NCI-H2227 (cell line): ENCODE measurements at regions not wholly inside any gene's neighbourhood (a gene's known extent, or its start where the extent isn't known, plus 50 kb on each side); places are given as distances from the start of the nearest gene placed in this dataset.
A peak's percentile ranks its signal among the peaks of the same experiment; 100 is the strongest.
"Not testable (repeated sequence)": the region's sequence is repeated elsewhere in the genome, so short reads cannot be mapped to it uniquely, and the experiment has no call there.

Source experiments
- DNase-seq: peaks from one replicate; lab custom pipeline; 2025; ENCODE audit not compliant: unreplicated experiment; lab: John Stamatoyannopoulos, UW

GRCh38 chr2:124967325-124967724 lies 942.2 kb downstream of the CNTNAP5 start:
- DNase-seq = no peak

DNA sequence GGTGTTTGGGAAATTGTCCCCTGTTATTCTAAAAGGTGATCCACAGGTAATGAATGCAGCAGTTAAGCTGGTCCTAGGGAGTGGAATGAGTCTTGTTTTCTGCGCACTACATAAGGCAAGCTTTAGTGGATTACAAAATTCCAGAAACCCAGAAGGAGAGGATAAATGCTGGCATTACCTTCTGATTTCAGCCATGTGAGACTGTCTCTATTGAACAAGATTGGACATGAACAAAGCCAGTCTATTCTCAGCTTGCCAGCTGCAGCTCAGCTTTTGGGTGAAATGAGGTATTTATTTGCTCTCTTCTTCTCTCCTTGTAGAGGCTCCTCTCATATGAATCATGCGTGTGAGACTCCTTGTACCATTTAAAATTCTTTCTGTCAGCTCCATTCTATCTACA lies 944.9 kb downstream of the CNTNAP5 start:
- no peak for DNase-seq

- no peak for DNase-seq
Measured at GRCh38 chr2:124973396-124973795, 948.3 kb downstream of the CNTNAP5 start.

DNA sequence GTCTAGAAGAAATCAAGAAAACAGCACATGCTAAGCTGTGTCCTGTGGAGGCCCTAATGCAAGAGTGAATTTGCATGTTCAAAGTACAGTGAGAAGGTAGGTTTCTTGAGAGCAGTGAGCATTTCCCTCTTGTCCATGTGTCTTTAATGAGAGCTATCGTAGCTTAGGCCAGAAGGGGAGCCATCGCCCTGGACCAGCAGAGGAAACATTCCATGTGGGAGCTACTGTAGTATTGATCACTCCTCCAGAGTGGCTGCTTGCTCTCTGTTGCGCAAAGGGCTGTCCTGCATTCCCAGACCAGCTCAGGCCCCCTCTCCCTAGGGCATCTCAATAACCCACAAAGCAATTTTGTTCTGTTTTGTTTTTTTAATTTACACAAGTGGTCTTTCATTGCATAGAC lies 950.1 kb downstream of the CNTNAP5 start:
- no peak for DNase-seq

- no peak for DNase-seq
Measured at GRCh38 chr2:124975648-124976047, 950.6 kb downstream of the CNTNAP5 start.

DNA sequence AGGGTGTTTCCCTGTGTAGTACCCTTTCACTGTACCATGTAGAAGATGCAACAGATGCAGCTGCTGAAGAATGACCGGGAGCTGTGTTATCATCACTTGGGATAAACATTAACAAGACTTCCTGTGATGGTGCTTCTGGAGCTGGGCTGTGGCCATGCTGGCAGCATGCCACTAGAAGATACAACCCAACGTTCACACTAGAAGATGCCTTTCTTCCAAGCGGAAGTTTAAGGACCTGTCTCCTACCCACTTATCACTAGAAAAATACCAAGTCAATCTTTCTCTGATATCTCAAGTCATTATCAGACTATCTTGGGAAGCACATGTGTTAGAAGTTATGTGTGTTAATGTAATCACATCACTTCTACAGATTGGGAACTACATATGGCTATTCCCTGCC lies 953.5 kb downstream of the CNTNAP5 start:
- DNase-seq = no peak

- DNase-seq = no peak
Measured at GRCh38 chr2:124983595-124983994, 958.5 kb downstream of the CNTNAP5 start.

GRCh38 chr2:124985270-124985669 lies 960.2 kb downstream of the CNTNAP5 start:
- no peak for DNase-seq

GRCh38 chr2:124986136-124986535 lies 961.0 kb downstream of the CNTNAP5 start:
- no peak for DNase-seq

DNA sequence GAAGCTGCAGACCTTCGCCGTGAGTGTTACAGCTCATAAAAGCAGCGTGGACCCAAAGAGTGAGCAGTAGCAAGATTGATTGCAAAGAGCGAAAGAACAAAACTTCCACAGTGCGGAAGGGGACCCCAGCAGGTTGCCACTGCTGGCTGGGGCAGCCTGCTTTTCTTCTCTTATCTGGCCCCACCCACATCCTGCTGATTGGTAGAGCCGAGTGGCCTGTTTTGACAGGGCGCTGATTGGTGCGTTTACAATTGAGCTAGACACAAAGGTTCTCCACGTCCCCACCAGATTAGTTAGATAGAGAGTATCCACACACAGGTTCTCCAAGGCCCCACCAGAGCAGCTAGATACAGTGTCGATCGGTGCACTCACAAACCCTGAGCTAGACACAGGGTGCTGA lies 961.8 kb downstream of the CNTNAP5 start:
- peak; percentile 75 for DNase-seq

GRCh38 chr2:124987436-124987835 lies 962.3 kb downstream of the CNTNAP5 start:
- peak; percentile 31 for DNase-seq

DNA sequence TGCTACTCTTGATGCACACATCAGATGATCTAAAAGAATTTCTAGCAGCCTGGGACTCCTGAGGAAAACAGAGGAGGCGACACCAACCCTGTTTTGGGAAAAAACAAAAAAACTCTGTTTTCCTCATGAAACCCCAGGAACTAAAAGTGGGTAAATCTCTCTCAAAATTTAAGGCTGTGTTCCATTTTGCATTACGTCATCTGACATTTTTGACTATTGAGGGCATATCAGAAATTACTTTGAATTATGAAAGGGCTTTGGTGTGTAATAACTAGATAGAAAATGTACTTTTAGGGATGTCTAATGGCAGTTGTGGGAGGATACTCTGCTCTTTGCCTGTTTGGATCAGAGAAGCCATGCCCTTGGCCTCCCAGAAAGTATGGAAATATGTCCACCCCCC lies 963.0 kb downstream of the CNTNAP5 start:
- DNase-seq = no peak

DNA sequence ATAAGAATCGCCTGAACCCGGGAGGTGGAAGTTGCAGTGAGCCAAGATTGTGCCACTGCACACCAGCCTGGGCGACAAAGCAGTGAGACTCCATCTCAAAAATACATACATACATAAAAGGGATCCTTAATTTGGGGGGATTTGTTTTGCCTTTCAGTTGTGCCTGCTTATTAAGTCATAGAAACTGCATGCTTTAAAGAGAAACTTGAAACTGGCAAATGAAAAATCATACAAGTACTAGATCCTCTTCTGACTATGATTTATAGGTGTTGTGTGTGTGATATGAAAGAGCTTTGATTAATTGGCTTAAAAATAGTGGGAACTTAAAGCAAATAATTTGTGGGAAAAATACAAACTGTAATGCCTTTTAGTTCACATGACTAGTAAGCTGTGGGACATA lies 963.7 kb downstream of the CNTNAP5 start:
- no peak for DNase-seq

DNA sequence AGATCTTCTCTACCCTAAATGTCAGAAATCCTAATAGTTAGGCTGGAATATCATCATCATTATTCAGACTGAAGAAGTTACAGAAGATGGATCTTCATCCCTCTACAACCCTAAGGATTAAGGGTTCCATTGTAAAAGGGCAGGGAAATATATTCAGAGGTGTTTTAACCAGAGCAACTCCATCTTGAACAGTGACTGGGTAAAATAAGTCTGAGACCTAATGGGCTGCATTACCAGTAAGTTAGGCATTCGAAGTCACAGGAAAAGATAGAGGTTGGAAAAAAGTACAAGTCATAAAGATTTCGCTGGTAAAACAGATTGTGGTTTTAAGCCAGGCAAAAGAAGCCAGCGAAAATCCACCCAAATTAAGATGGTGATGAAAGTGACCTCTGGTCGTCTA lies 968.7 kb downstream of the CNTNAP5 start:
- DNase-seq = no peak

DNA sequence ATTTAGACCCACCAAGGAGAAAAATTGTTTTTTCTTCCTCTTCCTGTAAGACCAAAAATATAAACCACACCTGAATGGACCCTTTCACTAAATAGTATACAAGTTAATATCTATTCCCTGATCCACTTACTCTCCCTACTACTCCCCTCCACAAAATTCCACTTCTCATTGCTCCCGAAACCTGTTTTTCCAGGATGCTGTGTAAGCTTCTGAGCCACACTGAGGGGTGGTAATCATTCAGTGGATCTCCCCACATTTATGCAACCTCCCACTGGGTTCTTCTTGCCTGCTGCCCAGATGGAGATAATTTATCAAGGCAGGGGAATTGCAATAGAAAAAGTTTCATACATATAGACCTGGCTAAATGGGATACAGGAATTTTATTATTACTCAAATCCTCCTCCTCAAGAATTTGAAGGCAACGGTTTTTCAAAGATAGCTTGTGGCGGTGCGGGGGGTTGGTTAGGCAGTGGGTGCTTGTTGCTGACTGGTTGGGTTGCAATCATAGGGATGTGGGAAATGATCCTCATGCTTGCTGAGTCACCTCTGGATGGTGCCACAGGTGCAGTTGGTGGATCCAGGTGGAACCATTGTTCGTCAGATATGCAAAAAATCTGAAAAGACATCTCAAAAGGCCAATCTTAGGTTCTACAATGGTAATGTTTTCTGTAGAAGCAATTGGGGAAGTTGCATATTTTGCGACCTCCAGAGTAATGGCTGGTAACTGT lies 970.3 kb downstream of the CNTNAP5 start:
- DNase-seq = no peak

DNA sequence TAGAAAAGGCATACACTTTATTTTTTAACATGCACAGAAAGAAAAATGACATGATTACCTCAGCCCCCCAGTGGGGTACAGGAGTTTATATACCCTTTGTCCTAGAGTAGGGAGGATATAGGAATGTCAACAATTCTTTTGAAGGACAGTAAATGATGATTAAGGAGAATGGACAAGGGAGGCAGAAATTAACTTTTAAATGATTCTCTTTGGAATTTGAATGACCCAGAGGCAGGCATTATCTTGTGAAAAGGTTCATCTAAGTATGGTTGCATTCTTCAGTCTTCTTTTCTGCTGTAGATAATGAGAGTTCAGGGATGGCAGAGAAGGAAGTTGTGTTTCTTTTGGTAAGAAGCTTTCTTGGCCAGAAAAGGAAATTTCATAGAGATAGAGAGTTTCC lies 971.3 kb downstream of the CNTNAP5 start:
- DNase-seq = no peak

DNA sequence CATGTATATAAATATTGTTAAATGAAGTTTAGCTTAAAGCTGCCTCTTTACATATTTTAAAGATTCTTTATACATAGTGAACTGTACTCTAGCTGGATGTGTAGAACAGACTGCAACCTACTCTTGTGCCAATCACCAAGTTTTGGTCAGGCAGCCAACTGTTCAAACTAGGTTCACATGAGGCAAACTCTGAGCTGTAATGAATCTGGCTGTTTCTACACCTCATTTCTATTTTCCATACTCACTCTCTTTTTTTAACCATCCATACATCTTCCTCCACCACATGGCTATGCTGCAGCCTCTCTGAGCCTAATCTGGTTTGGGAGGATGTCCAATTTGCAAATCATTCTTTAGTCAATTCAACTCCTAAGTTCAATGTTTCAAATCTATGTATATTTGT lies 974.8 kb downstream of the CNTNAP5 start:
- DNase-seq = no peak

GRCh38 chr2:125004106-125004800 lies 979.2 kb downstream of the CNTNAP5 start:
- no peak for DNase-seq

- no peak for DNase-seq
Measured at GRCh38 chr2:125006676-125007075, 981.6 kb downstream of the CNTNAP5 start.

GRCh38 chr2:125028721-125029120 lies 1003.6 kb downstream of the CNTNAP5 start:
- DNase-seq = not testable (repeated sequence)

DNA sequence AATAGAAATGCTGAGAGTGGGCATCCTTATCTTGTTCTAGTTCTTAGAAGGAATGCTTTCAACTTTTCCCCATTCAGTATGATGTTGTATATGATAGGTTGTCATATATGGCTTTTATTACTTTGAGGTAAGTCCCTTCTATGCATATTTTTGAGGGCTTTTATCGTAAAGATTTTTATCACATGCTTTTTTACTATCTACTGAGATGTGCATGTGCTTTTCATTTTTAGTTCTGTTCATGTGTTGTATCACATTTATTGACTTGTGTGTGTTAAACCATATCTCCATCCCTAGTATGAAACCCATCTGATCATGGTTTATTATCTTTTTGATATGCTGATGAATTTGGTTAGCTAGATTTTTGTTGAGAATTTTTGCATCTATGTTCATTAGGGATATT lies 1008.8 kb downstream of the CNTNAP5 start:
- DNase-seq = no peak

- DNase-seq = no peak
Measured at GRCh38 chr2:125037135-125037653, 1012.1 kb downstream of the CNTNAP5 start.
